Stimulated activated CD4-positive, alpha-beta T cell treated with anti-CD3 and anti-CD28 coated beads, TNF-alpha, amount 100 ng/mL, for 1 hour (primary cell): ENCODE measurements at regions not wholly inside any gene's neighbourhood (a gene's known extent, or its start where the extent isn't known, plus 50 kb on each side); places are given as distances from the start of the nearest gene placed in this dataset.

ENCODE experiments used
- DNase-seq, 3 donors: peaks; one replicate each; pipeline ENCODE4 v3.0.0-alpha.2; 2020; ENCODE audit warnings: low read depth in 3 of 3, low spot score in 1 of 3

DNA sequence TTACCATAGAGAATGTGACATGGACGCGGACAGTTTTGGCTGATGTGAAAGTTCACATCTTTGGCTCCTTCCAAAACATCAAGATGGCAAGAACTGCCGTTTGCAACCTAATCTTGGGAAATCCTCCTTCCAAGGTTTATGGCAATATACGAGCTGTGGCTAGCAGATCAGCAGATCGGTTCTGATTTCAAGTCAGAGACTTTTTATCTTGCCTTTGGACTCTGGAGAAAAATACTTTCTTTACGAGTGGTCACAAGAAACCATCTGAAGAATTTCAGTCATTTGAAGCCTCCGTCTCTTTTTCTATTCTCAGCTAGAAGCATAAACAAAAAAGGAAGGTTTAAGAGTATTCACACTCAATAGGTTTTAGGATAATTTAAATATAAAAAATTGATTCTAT is 153.5 kb upstream of the MEIS2 start:
- no peak for DNase-seq

GRCh38 chr15:37260255-37260654 is 159.9 kb upstream of the MEIS2 start:
- DNase-seq = no peak

- no peak for DNase-seq
Observed at GRCh38 chr15:37261685-37262084, 161.3 kb upstream of the MEIS2 start.

DNA sequence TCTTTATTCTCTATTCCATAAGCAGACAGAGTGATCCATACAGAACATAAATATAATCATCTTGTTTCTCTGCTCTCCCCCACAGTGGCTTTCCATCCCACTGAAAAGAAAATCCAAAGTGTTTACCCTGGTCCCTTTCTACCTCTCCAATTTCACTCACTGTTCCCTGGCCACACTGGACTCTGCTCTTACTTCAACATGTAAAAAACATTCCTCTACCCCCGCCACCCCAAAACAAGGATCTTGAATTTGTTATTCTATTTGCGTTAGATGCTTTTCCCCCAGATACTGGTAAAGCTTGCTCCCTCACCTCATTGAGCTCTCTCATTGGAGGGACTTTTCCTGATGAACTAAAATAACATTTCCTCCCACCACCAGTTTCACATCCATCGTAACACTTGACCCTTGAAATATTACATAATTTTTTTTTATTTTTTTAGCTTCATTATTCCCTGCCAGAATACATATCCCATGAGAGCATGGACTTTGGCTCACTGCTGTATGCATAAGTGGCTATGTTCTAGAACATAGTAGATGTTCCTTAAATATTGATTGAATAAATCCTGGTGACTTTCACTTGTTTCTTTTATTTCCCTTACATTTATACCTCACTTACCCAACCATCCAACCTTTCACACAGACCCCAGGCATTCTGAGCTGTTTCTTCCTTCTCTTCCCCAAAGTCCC is 162.7 kb upstream of the MEIS2 start:
- no peak for DNase-seq

DNA sequence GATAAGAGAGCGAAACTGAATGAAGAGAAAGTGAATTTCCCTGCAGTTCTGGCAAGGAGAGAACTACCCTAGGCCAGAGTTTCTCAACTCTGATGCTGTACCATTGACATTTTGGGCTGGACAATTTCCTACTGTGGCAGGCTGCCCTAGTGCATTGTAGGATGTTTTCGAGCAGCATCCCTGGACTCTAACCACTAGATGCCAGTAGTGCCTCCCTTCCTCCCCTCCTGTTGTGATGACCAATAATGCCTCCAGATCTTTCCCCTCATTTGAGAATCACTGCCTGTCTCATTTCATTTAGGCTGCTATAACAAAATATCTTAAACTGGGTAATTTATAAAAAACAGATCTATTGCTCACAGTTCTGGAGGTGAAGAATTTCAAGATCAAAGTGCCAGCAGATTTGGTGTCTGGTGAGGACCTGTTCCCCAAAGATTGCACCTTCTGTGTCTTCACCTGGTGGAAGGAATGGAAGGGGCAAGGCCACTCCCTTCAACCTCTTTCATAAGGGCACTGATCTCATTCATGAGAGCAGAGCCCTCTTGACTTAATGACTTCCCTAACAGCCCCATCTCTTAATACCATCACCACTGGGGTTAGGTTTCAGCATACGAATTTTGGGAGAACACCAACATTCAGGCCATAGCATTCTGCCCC is 188.9 kb upstream of the MEIS2 start:
- no peak for DNase-seq

DNA sequence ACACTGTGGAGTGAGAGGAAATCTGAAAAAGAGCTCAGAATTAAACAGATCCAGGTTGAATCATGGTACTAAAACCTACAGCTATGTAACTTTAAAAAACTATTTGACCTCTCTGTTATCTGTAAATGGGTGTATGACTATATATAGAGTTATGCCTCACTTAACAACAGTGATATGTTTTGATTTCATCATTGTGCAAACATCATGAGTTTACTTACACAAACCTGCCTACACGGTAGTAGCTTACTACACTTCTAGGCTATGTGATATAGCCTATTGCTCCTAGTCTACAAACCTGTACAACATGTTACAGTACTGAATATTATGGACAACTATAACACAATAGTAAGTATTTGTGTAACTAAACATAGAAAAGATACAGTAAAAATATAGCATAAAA is 191.6 kb upstream of the MEIS2 start:
- DNase-seq = no peak

- no peak for DNase-seq
Observed at GRCh38 chr15:37298271-37298670, 197.9 kb upstream of the MEIS2 start.

GRCh38 chr15:37339437-37339836 is 239.1 kb upstream of the MEIS2 start:
- no peak for DNase-seq

GRCh38 chr15:37339856-37340255 is 239.5 kb upstream of the MEIS2 start:
- DNase-seq = no peak

GRCh38 chr15:37340438-37340837 is 240.1 kb upstream of the MEIS2 start:
- no peak for DNase-seq

GRCh38 chr15:37359101-37359892 is 258.9 kb upstream of the MEIS2 start:
- DNase-seq = no peak

DNA sequence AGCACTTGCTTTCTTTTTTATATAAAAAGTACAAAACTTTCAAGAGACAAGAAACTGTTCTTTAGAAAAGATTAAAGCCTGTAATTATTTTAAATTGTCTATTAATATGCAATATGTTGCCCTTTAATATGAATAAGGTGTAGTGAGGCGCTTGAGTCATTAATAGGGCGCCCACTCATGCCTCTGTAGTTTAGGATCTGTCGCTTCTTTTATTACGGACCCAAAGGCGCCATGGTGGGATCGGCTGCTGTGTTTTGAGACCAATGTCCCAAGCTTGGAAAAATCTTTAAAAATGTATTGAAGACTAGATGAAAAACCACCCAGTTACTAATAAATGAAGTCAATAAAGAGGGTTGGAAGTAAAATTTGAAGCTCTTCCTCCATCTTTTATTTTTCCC is 259.5 kb upstream of the MEIS2 start:
- no peak for DNase-seq

DNA sequence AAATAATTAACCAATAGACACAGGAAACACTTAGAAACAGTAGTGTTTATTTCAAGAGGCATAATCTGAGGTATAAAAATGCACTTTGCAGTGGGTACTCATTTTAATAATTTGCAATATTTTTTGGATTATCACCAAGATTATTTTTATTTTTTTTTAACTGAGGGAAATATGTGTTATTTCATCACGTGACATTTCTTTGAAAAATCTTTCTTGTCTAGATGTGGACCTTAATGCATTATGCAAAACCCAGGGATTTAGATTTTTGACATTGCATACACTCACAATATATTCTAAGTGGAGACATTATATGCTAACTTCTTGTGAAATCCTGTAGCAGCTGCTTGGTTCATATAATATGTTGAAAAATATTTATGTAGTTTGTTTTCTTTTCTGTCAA is 260.4 kb upstream of the MEIS2 start:
- no peak for DNase-seq

DNA sequence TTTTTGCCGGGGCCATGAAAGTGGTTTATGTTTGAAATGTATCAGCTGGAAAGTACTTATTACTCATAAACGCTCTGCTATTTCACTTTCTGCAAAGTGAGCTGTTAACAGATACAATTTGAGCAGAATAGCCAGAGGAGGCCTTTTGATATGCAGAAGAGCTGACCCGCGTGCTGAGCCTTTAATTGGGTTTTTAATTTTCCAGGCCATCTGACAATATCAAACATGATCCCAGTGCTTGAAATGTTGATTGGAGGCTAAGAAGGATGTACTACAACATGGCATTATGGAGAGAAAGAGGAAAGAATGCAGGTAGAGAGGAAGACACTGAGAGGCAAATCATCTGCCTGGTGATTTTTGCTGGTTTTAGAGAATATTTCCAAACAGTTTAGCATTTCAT is 261.3 kb upstream of the MEIS2 start:
- DNase-seq = no peak

DNA sequence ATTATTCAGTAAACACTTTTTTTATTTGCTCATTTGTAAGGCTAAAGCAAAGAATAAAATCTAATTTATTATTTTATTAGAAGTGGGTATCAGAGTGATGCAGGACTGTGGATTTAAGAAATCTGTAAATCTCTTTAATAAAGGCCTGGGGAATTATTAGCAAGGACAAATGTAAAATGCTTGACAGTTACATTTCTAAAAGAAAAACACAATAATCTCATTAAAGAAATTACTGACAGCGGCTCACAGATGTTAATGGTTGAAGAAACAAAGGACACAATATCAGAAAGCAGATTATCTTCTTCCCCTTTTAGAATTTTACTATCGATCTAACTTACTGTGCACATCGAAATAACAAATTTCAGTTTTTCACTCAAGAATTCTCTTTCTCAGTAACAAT is 262.1 kb upstream of the MEIS2 start:
- DNase-seq = no peak

GRCh38 chr15:37368961-37369360 is 268.6 kb upstream of the MEIS2 start:
- DNase-seq = no peak

GRCh38 chr15:37370941-37371340 is 270.6 kb upstream of the MEIS2 start:
- DNase-seq = no peak

DNA sequence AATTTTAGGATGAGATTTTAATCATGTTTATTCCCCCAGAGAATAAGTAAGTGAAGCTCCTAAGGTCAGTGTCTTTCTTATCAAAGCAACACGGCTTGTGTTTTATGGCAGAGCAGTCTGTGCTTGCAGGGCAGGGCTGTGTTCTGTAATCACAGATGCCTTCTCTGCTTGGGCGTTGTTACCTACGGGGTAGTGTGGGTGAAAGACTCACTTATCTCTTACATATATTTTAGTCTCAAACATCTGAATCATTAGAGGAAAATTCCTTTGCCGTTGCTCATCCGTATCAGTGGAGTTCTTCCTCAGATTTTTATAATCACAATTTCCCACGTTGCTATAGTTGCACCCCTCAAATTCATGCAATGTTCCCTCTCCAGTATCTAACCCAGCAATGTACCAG is 271.7 kb upstream of the MEIS2 start:
- DNase-seq = no peak

DNA sequence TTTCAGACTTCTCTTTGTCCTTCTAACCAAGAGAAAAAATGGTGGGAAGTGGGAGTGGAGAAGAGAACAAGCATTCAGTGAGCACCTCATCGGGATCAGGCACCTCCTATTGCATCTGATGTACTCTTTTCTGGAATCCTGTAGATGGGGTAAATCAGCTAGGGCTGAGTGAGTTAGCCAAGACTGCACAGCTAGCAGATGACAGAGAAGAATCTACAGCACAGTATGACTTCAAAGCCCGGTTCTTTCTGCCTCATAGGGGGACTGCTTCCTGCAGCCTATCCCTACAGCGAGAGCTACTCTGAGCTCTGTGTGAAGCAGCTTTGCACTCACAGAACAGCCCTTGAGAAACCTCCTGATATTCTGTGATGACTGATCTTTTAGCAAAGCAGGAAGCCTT is 275.2 kb upstream of the MEIS2 start:
- DNase-seq = no peak

GRCh38 chr15:37377428-37377827 is 277.1 kb upstream of the MEIS2 start:
- no peak for DNase-seq

- no peak for DNase-seq
Observed at GRCh38 chr15:37394402-37395099, 294.2 kb upstream of the MEIS2 start.

GRCh38 chr15:37395100-37395468 is 294.7 kb upstream of the MEIS2 start:
- no peak for DNase-seq
